ENCODE measurements at regions not wholly inside any gene's neighbourhood (a gene's known extent, or its start where the extent isn't known, plus 50 kb on each side); places are given as distances from the start of the nearest gene placed in this dataset.
"Not testable (repeated sequence)": the region's sequence is repeated elsewhere in the genome, so short reads cannot be mapped to it uniquely, and the experiment has no call there.

GRCh38 chr3:147244397-147244796 lies 161.9 kb downstream of the ZIC4 start:
- no peak for DNase-seq (ENCODE audit: low spot score in 2 of 2)
- FAIRE-seq, result no peak

DNA sequence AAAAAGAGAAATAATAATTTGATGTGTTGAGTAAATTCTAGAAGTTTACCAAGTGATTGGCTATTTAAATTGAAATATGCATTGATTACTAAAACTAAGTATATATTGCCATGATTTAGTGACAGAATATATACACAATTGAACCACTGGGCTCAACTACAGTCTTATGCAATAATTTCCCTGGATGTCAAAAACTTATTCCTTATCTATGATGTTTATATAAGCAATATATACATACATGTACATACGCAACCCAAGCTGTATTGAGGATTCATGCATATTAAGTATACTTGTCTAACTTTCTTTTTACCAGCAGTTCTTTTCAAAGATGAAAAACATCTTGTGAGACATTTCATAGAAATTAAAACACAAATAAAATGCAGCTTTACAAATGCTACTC lies 165.8 kb downstream of the ZIC4 start:
- DNase-seq (ENCODE audit: low spot score in 2 of 2) (no peak), FAIRE-seq (no peak)

- FAIRE-seq (no peak), DNase-seq (ENCODE audit: low spot score in 2 of 2) (no peak)
Measured at GRCh38 chr3:147237991-147238390, 168.4 kb downstream of the ZIC4 start.

DNA sequence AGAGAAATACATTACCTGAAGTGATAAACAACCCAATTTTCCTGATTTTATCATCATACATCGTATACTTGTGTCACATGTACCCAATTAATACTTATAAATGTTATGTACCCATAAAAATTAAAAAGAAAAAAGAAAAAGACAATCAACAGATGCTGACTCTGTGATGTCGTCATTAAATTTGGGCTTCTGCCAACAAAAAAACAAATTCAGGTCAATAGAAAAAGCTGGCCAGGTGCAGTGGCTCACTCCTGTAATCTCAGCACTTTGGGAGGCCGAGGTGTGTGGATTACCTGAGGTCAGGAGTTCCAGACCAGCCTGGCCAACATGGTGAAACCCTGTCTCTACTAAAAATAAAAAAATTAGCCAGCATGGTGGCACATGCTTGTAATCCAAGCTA lies 174.4 kb downstream of the ZIC4 start:
- not testable (repeated sequence) for DNase-seq (ENCODE audit: low spot score in 2 of 2)

GRCh38 chr3:147231111-147231510 lies 175.2 kb downstream of the ZIC4 start:
- FAIRE-seq (no peak), DNase-seq (ENCODE audit: low spot score in 2 of 2) (no peak)

More for the DNA sequence above, 174.4 kb downstream of the ZIC4 start:
- FAIRE-seq, result not testable (repeated sequence)

DNA sequence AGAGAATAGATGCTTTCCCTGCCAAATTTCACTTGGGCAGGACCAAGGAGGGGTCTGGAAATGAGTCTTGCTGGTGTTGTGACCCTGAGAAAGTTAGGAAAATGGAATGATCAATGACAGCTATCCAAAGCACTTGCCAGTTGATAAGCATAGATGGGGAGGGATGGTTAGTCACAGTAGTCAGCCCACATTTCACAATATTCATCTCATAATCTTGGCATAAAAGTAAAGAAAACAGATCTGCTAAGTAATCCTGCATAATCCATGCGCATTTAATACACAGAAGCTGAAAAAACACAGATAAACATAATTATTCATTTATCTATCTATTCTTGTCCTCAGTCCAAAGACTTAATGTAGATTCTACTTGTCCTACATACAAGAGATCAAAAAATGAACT lies 184.1 kb downstream of the ZIC4 start:
- no peak for DNase-seq (ENCODE audit: low spot score in 2 of 2)
- FAIRE-seq, result no peak

- FAIRE-seq (no peak), DNase-seq (ENCODE audit: low spot score in 2 of 2) (no peak)
Measured at GRCh38 chr3:147218965-147219364, 187.4 kb downstream of the ZIC4 start.

DNA sequence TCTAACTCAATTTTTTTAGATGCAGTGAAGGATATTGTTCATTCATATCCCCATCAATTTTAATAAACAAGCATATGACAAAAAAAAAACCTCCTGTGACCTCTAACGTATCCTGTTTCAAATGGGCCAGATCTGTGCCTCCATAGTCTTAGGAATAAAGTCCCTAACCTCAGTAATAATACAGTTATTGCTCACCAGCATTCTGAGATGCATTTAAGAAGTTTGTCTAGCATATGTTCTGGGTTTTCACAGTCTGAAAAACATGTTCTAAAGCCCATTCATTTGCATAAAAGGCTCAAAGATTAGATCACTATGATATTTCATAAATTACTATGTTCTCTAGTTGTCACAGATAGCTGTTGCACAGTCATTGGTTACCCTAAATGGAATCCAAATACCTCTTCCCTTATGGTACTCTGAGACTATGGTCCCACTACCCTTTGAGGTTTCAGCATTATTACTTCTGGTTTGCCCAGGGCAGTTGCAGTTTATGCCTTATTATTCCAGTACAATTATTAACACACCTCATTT lies 190.1 kb downstream of the ZIC4 start:
- FAIRE-seq (no peak), DNase-seq (ENCODE audit: low spot score in 2 of 2) (no peak)

- FAIRE-seq, result no peak
- no peak for DNase-seq (ENCODE audit: low spot score in 2 of 2)
Measured at GRCh38 chr3:147215660-147216059, 190.7 kb downstream of the ZIC4 start.

DNA sequence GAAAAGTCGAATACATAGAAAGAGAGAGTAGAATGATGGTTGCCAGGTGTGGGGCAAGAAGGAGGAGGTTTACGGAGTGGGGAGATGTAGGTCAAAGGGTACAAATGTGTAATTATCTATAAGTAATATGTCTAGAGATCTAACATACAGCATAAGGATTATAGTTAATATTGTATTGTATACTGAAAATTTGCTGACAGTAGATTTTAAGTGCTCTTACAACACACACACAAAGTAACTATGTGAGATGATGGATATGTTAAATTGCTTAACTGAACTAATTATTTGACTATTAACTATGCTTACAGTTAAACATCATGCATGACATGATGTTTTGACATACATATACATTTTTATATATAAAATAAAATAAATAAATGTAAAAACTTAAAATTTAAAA lies 192.7 kb downstream of the ZIC4 start:
- DNase-seq (ENCODE audit: low spot score in 2 of 2), result no peak
- FAIRE-seq, result no peak

- no peak for FAIRE-seq
- DNase-seq (ENCODE audit: low spot score in 2 of 2), result no peak
Measured at GRCh38 chr3:147210676-147211075, 195.7 kb downstream of the ZIC4 start.

GRCh38 chr3:147201086-147201485 lies 205.3 kb downstream of the ZIC4 start:
- FAIRE-seq, result no peak
- no peak for DNase-seq (ENCODE audit: low spot score in 2 of 2)

DNA sequence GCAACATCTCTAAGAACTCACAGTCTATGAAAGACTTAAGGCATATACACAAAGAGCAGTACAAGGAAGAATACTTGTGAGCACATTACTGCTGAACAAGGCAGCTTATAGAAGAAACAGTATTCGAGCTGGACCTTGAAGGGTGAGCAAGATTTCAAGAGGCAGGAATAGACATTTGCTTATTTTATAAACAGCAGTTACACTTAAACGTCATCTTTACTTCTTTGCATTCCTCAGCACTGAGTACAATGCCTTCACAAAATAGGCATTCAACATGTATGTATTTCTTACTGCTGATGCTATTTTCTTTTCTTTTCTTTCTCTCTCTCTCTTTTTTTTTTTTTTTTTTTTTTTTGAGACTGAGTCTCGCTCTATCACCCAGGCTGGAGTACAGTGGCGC lies 205.8 kb downstream of the ZIC4 start:
- FAIRE-seq, result no peak

DNA sequence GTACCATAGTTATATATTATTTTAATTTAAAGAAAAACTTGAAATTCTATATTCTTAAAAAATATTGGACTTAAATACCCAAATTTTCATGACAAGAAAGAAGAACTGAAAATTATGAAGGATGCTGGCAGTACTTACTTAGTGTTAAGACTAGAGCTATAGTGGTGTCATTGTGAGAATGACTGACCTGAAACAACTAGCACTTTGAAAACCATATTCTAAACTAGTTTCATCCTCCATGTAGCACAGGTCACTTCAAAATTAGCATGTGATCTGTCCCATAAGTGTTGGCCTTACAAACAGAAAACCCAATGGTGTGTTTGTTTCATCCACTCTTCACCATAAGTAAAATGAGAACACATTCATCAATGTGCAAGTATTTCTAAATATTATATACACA lies 208.6 kb downstream of the ZIC4 start:
- DNase-seq (ENCODE audit: low spot score in 2 of 2) (no peak), FAIRE-seq (no peak)

More for the DNA sequence above, 205.8 kb downstream of the ZIC4 start:
- DNase-seq (ENCODE audit: low spot score in 2 of 2), result no peak

- DNase-seq (ENCODE audit: low spot score in 2 of 2) (no peak), FAIRE-seq (no peak)
Measured at GRCh38 chr3:147195887-147196286, 210.5 kb downstream of the ZIC4 start.

DNA sequence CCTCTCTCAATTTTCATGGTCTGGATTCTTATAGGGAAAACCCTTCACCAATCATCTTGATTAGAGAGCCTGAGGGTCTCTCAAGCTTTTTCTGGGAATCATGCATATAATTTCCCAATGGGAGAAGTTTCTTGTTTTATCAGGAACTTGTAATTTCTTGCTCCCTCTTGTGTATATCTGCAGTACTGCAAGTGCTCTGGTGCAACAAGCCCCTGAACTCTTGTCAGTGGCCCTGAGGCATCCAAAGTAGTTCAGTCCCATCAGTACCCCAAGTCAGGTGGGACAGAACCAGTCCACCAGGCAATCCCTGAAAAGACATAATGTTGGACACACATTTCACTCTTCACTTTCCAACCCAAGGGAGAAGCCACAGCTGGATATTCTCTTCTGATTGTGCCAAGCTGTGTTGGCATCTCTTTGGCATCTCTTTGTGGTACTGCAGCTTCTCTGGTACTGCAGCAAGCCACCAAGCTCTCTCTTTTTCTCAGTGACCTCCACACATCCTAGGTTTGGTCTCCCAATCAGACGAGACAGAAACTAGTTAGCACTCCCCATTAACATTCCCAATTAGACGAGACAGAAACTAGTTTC lies 214.5 kb downstream of the ZIC4 start:
- DNase-seq (ENCODE audit: low spot score in 2 of 2) (no peak), FAIRE-seq (no peak)

DNA sequence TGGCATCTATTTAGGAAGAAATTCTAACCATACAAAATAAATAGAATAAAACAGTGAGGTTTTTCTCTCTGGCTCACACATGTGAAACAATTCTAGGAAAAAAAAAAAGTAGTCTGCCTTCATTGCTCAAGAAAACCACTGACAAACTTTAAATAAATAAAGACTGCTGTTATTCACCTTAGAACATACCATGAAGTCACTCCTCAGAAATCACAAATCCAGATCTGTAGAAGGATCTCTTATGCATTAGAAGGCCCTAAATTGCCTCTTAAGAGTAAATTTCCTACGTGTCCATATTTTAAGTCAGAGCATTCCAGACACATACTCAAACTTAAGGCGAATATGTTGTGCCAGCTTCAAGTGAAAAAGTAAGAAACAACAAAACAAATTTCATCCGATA lies 217.3 kb downstream of the ZIC4 start:
- FAIRE-seq (no peak), DNase-seq (ENCODE audit: low spot score in 2 of 2) (no peak)

GRCh38 chr3:147187687-147188086 lies 218.7 kb downstream of the ZIC4 start:
- DNase-seq (ENCODE audit: low spot score in 2 of 2) (no peak), FAIRE-seq (no peak)

GRCh38 chr3:147185781-147186180 lies 220.6 kb downstream of the ZIC4 start:
- FAIRE-seq, result no peak

GRCh38 chr3:147184794-147185193 lies 221.5 kb downstream of the ZIC4 start:
- FAIRE-seq (no peak), DNase-seq (ENCODE audit: low spot score in 2 of 2) (no peak)

More at GRCh38 chr3:147185781-147186180, 220.6 kb downstream of the ZIC4 start:
- DNase-seq (ENCODE audit: low spot score in 2 of 2), result no peak

GRCh38 chr3:147173257-147173656 lies 233.1 kb downstream of the ZIC4 start:
- FAIRE-seq (no peak), DNase-seq (ENCODE audit: low spot score in 2 of 2) (no peak)

DNA sequence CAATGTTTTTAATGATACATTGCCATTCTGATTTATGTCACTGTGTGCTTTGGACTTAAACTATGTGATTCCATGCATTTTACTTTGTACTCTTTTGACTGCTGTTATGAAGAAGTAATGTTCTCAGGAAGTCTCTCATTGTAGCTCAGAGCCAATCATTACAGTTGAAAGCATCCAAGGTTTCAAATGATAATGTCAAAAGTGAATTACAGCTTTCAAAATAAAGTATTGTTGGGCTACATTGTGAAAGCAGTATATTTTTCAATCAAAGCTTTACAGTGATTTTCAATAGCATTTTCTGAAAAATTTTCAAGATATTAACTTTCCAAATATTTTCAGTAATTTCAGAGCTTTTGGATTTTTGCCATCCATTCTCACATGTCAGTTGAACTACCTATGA lies 243.6 kb downstream of the ZIC4 start:
- FAIRE-seq (no peak), DNase-seq (ENCODE audit: low spot score in 2 of 2) (no peak)

DNA sequence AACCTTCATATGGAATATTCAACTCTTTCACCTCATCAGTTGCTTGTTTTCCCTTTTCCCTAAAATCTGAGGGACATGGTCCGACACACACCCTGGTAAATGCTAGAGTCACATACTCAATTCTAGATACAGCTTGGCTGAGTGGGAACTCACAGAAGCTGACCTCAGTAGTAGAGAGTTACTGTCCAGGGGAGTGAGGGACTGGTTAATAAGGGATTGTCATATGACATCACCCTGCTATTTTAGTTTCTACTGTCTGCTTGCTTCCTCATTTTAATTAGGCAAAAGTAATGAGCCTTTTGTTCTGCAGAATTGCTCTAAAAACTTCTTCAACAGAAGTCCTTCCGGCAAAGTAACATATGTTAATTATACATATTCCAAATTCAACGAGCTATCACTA lies 244.5 kb downstream of the ZIC4 start:
- FAIRE-seq (no peak), DNase-seq (ENCODE audit: low spot score in 2 of 2) (no peak)
